ENCODE measurements at regions not wholly inside any gene's neighbourhood (a gene's known extent, or its start where the extent isn't known, plus 50 kb on each side); places are given as distances from the start of the nearest gene placed in this dataset.

DNA sequence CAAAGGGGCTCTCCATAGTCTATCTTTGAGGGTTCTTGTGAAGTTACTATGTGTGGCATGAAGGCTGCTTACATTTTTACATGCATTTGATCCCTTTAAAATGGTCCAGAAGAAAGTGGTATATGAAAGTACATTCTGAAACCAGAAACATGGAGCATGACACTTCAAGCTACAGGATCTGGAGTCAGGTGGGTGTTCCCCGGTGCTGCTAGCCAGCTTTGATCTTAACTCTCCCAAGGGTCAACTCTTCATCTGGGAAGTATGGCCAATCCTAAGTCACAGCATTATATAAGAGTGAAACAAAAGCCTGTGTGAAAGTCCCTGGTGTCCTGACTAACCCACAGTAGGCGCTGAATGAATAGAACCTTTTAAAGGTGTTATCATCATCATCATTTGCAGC is 91.0 kb upstream of the TAS2R1 start:
- H3F3A ChIP-seq (ENCODE audit: insufficient read depth) = peaks cover 16% of the 10 kb centered on the region
- no peak overlapping the region for H2AFZ ChIP-seq
- no peak overlapping the region for H3K4me3 ChIP-seq
- H4K20me1 ChIP-seq (ENCODE audit: insufficient read depth) = no peaks in the 10 kb centered on the region
- DNase-seq = no peak
- no peaks in the 10 kb centered on the region for H3K9me2 ChIP-seq (ENCODE audit: insufficient read depth)
- in situ Hi-C loops (cut with MboI) = no loop called here
- H3K36me3 ChIP-seq (ENCODE audit: low read depth) = no peaks in the 10 kb centered on the region
- WGBS, 2 experiments (ENCODE audit: low coverage in 1 of 2, low lambda C conversion rate in 2 of 2, missing lambda C conversion rate in 2 of 2) = 35 to 57% methylated on average over 2 of the region's 2 CpGs
- no peaks in the 10 kb centered on the region for H3K9me3 ChIP-seq (ENCODE audit: low read depth)
- H3K4me2 ChIP-seq (ENCODE audit: unreplicated experiment) = no peak overlapping the region
- no peak for TF ChIP-seq EZH2 (IDR thresholded peaks at IDR 0.05; ENCODE audit: insufficient read depth, poor library complexity, severe bottlenecking)
- H3K79me2 ChIP-seq (ENCODE audit: insufficient read depth) = no peaks in the 10 kb centered on the region
- H3K9ac ChIP-seq = no peak overlapping the region
- H3K4me1 ChIP-seq (ENCODE audit: insufficient read depth) = peaks cover 13% of the 10 kb centered on the region
- H3K27ac ChIP-seq = no peak overlapping the region
- H3K27me3 ChIP-seq (replicated peaks; ENCODE audit: insufficient read depth) = no peaks in the 10 kb centered on the region

DNA sequence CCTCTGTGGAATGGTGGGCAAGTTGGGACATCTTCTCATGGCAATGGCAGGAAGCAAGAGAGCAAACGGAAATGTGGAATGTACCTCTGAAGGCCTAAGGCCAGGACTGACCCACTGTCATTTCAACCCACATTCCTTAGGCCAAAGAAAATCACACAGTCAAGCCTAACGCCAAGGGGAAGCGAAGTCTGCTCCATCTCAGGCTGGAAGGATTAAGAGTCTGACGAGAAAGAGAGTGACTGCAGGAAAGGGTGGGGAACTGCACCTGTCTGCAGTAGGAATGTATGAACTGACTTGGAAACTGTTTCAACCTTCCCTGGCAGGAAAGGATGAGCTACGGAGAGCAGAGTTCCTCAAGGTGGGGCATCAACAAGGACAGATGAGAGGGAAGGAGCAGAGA is 90.2 kb upstream of the TAS2R1 start:
- no peak overlapping the region for H3K9ac ChIP-seq
- WGBS, 2 experiments (ENCODE audit: low coverage in 1 of 2, low lambda C conversion rate in 2 of 2, missing lambda C conversion rate in 2 of 2) = 80 to 81% methylated on average over 5 of the region's 5 CpGs
- no peaks in the 10 kb centered on the region for H3K36me3 ChIP-seq (ENCODE audit: low read depth)
- H3K9me3 ChIP-seq (ENCODE audit: low read depth) = no peaks in the 10 kb centered on the region
- no peaks in the 10 kb centered on the region for H3K27me3 ChIP-seq (replicated peaks; ENCODE audit: insufficient read depth)
- H3K79me2 ChIP-seq (ENCODE audit: insufficient read depth) = no peaks in the 10 kb centered on the region
- peaks cover 21% of the 10 kb centered on the region for H3K4me1 ChIP-seq (ENCODE audit: insufficient read depth)
- no peaks in the 10 kb centered on the region for H3K9me2 ChIP-seq (ENCODE audit: insufficient read depth)
- no peak overlapping the region for H3K4me3 ChIP-seq
- no peaks in the 10 kb centered on the region for H4K20me1 ChIP-seq (ENCODE audit: insufficient read depth)
- no peak for DNase-seq
- in situ Hi-C loops (cut with MboI) = no loop called here
- no peak overlapping the region for H3K27ac ChIP-seq
- TF ChIP-seq EZH2phosphoT487 (IDR thresholded peaks at IDR 0.05; ENCODE audit: insufficient read depth, low read depth) (no peak), EZH2 (IDR thresholded peaks at IDR 0.05; ENCODE audit: insufficient read depth, poor library complexity, severe bottlenecking) (no peak)
- H2AFZ ChIP-seq = no peak overlapping the region
- peaks cover 24% of the 10 kb centered on the region for H3F3A ChIP-seq (ENCODE audit: insufficient read depth)
- no peak overlapping the region for H3K4me2 ChIP-seq (ENCODE audit: unreplicated experiment)

DNA sequence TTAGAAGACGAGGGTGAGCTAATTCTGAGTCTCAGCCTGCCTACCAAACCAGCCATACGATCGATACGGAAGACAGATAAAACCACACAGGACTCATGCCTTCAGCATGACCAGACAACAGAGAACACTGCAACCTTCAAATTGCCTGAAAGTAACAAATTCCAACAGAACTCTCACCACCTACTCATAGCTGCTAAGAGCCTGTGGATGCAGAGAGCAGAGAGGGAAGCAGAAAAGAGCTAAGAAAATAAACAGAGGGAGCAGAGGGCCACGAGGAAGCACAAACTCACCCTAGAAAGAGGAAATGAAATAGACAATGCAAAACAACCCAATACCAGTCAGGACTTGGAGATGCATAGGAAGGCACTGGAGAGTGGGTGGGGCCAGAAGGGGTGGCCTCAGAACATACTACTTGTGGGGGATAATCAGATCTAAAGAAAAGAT is 86.7 kb upstream of the TAS2R1 start:
- no peaks in the 10 kb centered on the region for H3K9me2 ChIP-seq (ENCODE audit: insufficient read depth)
- no peaks in the 10 kb centered on the region for H3K36me3 ChIP-seq (ENCODE audit: low read depth)
- no peaks in the 10 kb centered on the region for H3K9me3 ChIP-seq (ENCODE audit: low read depth)
- peak overlapping the region; percentile 43 for H3K9ac ChIP-seq
- in situ Hi-C loops (cut with MboI) = no loop called here
- peak overlapping the region; percentile 77 for H3K4me2 ChIP-seq (ENCODE audit: unreplicated experiment)
- no peak for TF ChIP-seq EZH2phosphoT487 (IDR thresholded peaks at IDR 0.05; ENCODE audit: insufficient read depth, low read depth)
- TF ChIP-seq EZH2 (IDR thresholded peaks at IDR 0.05; ENCODE audit: insufficient read depth, poor library complexity, severe bottlenecking) = no peak
- peak; percentile 83 for DNase-seq
- H3K4me3 ChIP-seq = peak overlapping the region; percentile 55
- peak overlapping the region; percentile 74 for H3K27ac ChIP-seq
- H3F3A ChIP-seq (ENCODE audit: insufficient read depth) = peaks cover 41% of the 10 kb centered on the region
- peak overlapping the region; percentile 57 for H2AFZ ChIP-seq
- peaks cover 48% of the 10 kb centered on the region for H3K4me1 ChIP-seq (ENCODE audit: insufficient read depth)
- H3K79me2 ChIP-seq (ENCODE audit: insufficient read depth) = no peaks in the 10 kb centered on the region
- 1 to 3% methylated on average over 5 of the region's 5 CpGs for WGBS, 2 experiments (ENCODE audit: low coverage in 1 of 2, low lambda C conversion rate in 2 of 2, missing lambda C conversion rate in 2 of 2)
- H3K27me3 ChIP-seq (replicated peaks; ENCODE audit: insufficient read depth) = no peaks in the 10 kb centered on the region
- no peaks in the 10 kb centered on the region for H4K20me1 ChIP-seq (ENCODE audit: insufficient read depth)

DNA sequence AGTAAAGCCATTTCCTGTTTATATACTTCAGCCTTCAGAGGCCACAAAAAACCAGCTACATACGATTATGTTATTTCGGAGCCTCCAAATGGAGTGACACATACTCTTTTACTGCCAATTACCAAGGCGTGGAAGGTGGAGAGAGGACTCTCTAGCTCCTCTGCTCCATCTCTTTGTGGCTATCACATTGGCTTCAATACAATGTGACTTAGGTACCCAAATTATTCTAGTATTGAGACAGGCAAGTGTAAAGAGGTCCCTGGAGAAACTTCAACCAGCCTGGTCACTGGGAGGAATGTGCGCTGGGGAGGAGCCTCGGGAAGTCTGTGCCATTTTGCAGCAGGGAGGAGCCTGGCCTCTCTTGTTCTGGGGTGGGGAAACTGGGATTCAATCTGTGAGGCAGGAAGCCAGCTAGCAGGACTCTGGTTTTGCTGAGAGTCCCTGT is 85.8 kb upstream of the TAS2R1 start:
- Histone ChIP-seq H3K27ac (peak overlapping the region; percentile 74), H3K79me2 (ENCODE audit: insufficient read depth) (no peaks in the 10 kb centered on the region), H3K27me3 (replicated peaks; ENCODE audit: insufficient read depth) (no peaks in the 10 kb centered on the region), H3K4me3 (peak overlapping the region; percentile 55), H3K9ac (peak overlapping the region; percentile 43; the same call in 1 of the 2 replicates), H3F3A (ENCODE audit: insufficient read depth) (peaks cover 41% of the 10 kb centered on the region), H2AFZ (peak overlapping the region; percentile 57), H3K4me2 (ENCODE audit: unreplicated experiment) (peak overlapping the region; percentile 77), H3K4me1 (ENCODE audit: insufficient read depth) (peaks cover 48% of the 10 kb centered on the region), H4K20me1 (ENCODE audit: insufficient read depth) (no peaks in the 10 kb centered on the region), H3K9me3 (ENCODE audit: low read depth) (no peaks in the 10 kb centered on the region), H3K36me3 (ENCODE audit: low read depth) (no peaks in the 10 kb centered on the region), H3K9me2 (ENCODE audit: insufficient read depth) (no peaks in the 10 kb centered on the region)
- no peak for TF ChIP-seq EZH2phosphoT487 (IDR thresholded peaks at IDR 0.05; ENCODE audit: insufficient read depth, low read depth)
- TF ChIP-seq EZH2 (IDR thresholded peaks at IDR 0.05; ENCODE audit: insufficient read depth, poor library complexity, severe bottlenecking) = no peak
- in situ Hi-C loops (cut with MboI) = no loop called here
- WGBS, 2 experiments (ENCODE audit: low coverage in 1 of 2, low lambda C conversion rate in 2 of 2, missing lambda C conversion rate in 2 of 2) = 26 to 38% methylated on average over 5 of the region's 5 CpGs
- peak; percentile 75 for DNase-seq

All from GM23248 (cell line).